ENCODE measurements at regions not wholly inside any gene's neighbourhood (a gene's known extent, or its start where the extent isn't known, plus 50 kb on each side); places are given as distances from the start of the nearest gene placed in this dataset.

- no peak for DNase-seq (ENCODE audit: low read depth, low spot score)
These were observed 90.2 kb upstream of the PRR20G start for GRCh38 chr3:127377801-127378655.

GRCh38 chr3:127375151-127375930 is 87.5 kb upstream of the PRR20G start:
- no peak for DNase-seq (ENCODE audit: low read depth, low spot score)

- peak; percentile 68 for DNase-seq (ENCODE audit: low read depth, low spot score)
These were observed 86.5 kb upstream of the PRR20G start for GRCh38 chr3:127374086-127375010.

GRCh38 chr3:127373441-127374085 is 85.7 kb upstream of the PRR20G start:
- no peak for DNase-seq (ENCODE audit: low read depth, low spot score)

GRCh38 chr3:127371846-127372245 is 84.0 kb upstream of the PRR20G start:
- DNase-seq (ENCODE audit: low read depth, low spot score), result no peak

GRCh38 chr3:127371334-127371733 is 83.5 kb upstream of the PRR20G start:
- no peak for DNase-seq (ENCODE audit: low read depth, low spot score)

- DNase-seq (ENCODE audit: low read depth, low spot score), result no peak
These were observed 83.1 kb upstream of the PRR20G start for GRCh38 chr3:127370906-127371305.

- DNase-seq (ENCODE audit: low read depth, low spot score), result no peak
These were observed 81.6 kb upstream of the PRR20G start for GRCh38 chr3:127369356-127369935.

GRCh38 chr3:127368186-127369032 is 80.6 kb upstream of the PRR20G start:
- no peak for DNase-seq (ENCODE audit: low read depth, low spot score)

- no peak for DNase-seq (ENCODE audit: low read depth, low spot score)
These were observed 79.7 kb upstream of the PRR20G start for GRCh38 chr3:127367593-127367992.

- DNase-seq (ENCODE audit: low read depth, low spot score), result peak; percentile 34
These were observed 78.5 kb upstream of the PRR20G start for GRCh38 chr3:127366383-127366782.

GRCh38 chr3:127365163-127365798 is 77.4 kb upstream of the PRR20G start:
- DNase-seq (ENCODE audit: low read depth, low spot score), result no peak

GRCh38 chr3:127363891-127364290 is 76.0 kb upstream of the PRR20G start:
- no peak for DNase-seq (ENCODE audit: low read depth, low spot score)

GRCh38 chr3:127363171-127363570 is 75.3 kb upstream of the PRR20G start:
- DNase-seq (ENCODE audit: low read depth, low spot score), result no peak

- DNase-seq (ENCODE audit: low read depth, low spot score), result no peak
These were observed 72.8 kb upstream of the PRR20G start for GRCh38 chr3:127360647-127361046.

GRCh38 chr3:127358641-127359040 is 70.8 kb upstream of the PRR20G start:
- no peak for DNase-seq (ENCODE audit: low read depth, low spot score)

- no peak for DNase-seq (ENCODE audit: low read depth, low spot score)
These were observed 68.5 kb upstream of the PRR20G start for GRCh38 chr3:127356381-127356780.

GRCh38 chr3:127354761-127355160 is 66.9 kb upstream of the PRR20G start:
- DNase-seq (ENCODE audit: low read depth, low spot score), result no peak

- no peak for DNase-seq (ENCODE audit: low read depth, low spot score)
These were observed 64.8 kb upstream of the PRR20G start for GRCh38 chr3:127352612-127353011.
